ENCODE measurements at regions not wholly inside any gene's neighbourhood (a gene's known extent, or its start where the extent isn't known, plus 50 kb on each side); places are given as distances from the start of the nearest gene placed in this dataset.
"Not testable (repeated sequence)": the region's sequence is repeated elsewhere in the genome, so short reads cannot be mapped to it uniquely, and the experiment has no call there.

GRCh38 chr14:55849833-55850232 lies 268.4 kb upstream of the PELI2 start:
- DNase-seq, result no peak

- no peak for DNase-seq
Measured at GRCh38 chr14:55850825-55851241, 267.4 kb upstream of the PELI2 start.

GRCh38 chr14:55851301-55851700 lies 266.9 kb upstream of the PELI2 start:
- no peak for DNase-seq

- no peak for DNase-seq
Measured at GRCh38 chr14:55851961-55852360, 266.2 kb upstream of the PELI2 start.

- no peak for DNase-seq
Measured at GRCh38 chr14:55855751-55856150, 262.5 kb upstream of the PELI2 start.

- no peak for DNase-seq
Measured at GRCh38 chr14:55858604-55859003, 259.6 kb upstream of the PELI2 start.

GRCh38 chr14:55861561-55861960 lies 256.6 kb upstream of the PELI2 start:
- not testable (repeated sequence) for DNase-seq

GRCh38 chr14:55864890-55865655 lies 253.1 kb upstream of the PELI2 start:
- DNase-seq, result no peak

- DNase-seq, result no peak
Measured at GRCh38 chr14:55867311-55867710, 250.9 kb upstream of the PELI2 start.

- DNase-seq, result no peak
Measured at GRCh38 chr14:55867719-55868118, 250.5 kb upstream of the PELI2 start.

- DNase-seq, result no peak
Measured at GRCh38 chr14:55869397-55870049, 248.7 kb upstream of the PELI2 start.

- DNase-seq, result no peak
Measured at GRCh38 chr14:55873169-55873568, 245.0 kb upstream of the PELI2 start.

GRCh38 chr14:55874785-55875184 lies 243.4 kb upstream of the PELI2 start:
- no peak for DNase-seq

- no peak for DNase-seq
Measured at GRCh38 chr14:55877942-55878341, 240.3 kb upstream of the PELI2 start.

GRCh38 chr14:55881577-55882241 lies 236.5 kb upstream of the PELI2 start:
- DNase-seq, result no peak

- no peak for DNase-seq
Measured at GRCh38 chr14:55884819-55885218, 233.4 kb upstream of the PELI2 start.

- DNase-seq, result no peak
Measured at GRCh38 chr14:55889124-55889523, 229.1 kb upstream of the PELI2 start.

GRCh38 chr14:55891692-55892091 lies 226.5 kb upstream of the PELI2 start:
- DNase-seq, result no peak

- DNase-seq, result no peak
Measured at GRCh38 chr14:55892906-55893305, 225.3 kb upstream of the PELI2 start.

- DNase-seq, result no peak
Measured at GRCh38 chr14:55893705-55894104, 224.5 kb upstream of the PELI2 start.

GRCh38 chr14:55897031-55897430 lies 221.2 kb upstream of the PELI2 start:
- DNase-seq, result no peak

GRCh38 chr14:55898938-55899337 lies 219.3 kb upstream of the PELI2 start:
- DNase-seq, result no peak

GRCh38 chr14:55899531-55899930 lies 218.7 kb upstream of the PELI2 start:
- DNase-seq, result no peak

- no peak for DNase-seq
Measured at GRCh38 chr14:55900749-55901148, 217.5 kb upstream of the PELI2 start.
